ENCODE measurements at regions not wholly inside any gene's neighbourhood (a gene's known extent, or its start where the extent isn't known, plus 50 kb on each side); places are given as distances from the start of the nearest gene placed in this dataset.

GRCh38 chr1:83626603-83627002, 372.3 kb downstream of the TTLL7 start:
- TF ChIP-seq EZH2 (IDR thresholded peaks at IDR 0.05) (no peak), POLR2AphosphoS5 (IDR thresholded peaks at IDR 0.05; ENCODE audit: borderline replicate concordance, low read depth, low read length) (no peak)

All from SK-N-MC (cell line).